Memory B cell (primary cell): ENCODE measurements at regions not wholly inside any gene's neighbourhood (a gene's known extent, or its start where the extent isn't known, plus 50 kb on each side); places are given as distances from the start of the nearest gene placed in this dataset.

Experiments
- ATAC-seq: fragments of 150-1000 bp; cut with Tn5 transposase; 2 replicates; pipeline ENCODE4 v1.10.0; 2021; ENCODE audit warnings: low read depth, mild to moderate bottlenecking, moderate library complexity
- DNase-seq, 2 donors: peaks; one replicate each; pipeline ENCODE4 v3.0.0; 2022; ENCODE audit warnings: low spot score in 2 of 2
- H3K27ac Mint-ChIP-seq: one replicate; pipeline ENCODE4 v1.8.0; 2022; ENCODE audit warnings: mild to moderate bottlenecking, moderate library complexity, mixed read lengths
- H3K27me3 Mint-ChIP-seq: one replicate; pipeline ENCODE4 v1.8.0; 2022; ENCODE audit warnings: mixed read lengths
- H3K36me3 Mint-ChIP-seq: one replicate; pipeline ENCODE4 v1.8.0; 2022; ENCODE audit warnings: mild to moderate bottlenecking, mixed read lengths
- H3K4me1 Mint-ChIP-seq: one replicate; pipeline ENCODE4 v1.8.0; 2022; ENCODE audit warnings: mixed read lengths
- H3K4me3 Mint-ChIP-seq: one replicate; pipeline ENCODE4 v1.8.0; 2022; ENCODE audit warnings: mild to moderate bottlenecking, moderate library complexity, mixed read lengths
- H3K9me3 Mint-ChIP-seq: one replicate; pipeline ENCODE4 v1.8.0; 2022; ENCODE audit warnings: mixed read lengths

DNA sequence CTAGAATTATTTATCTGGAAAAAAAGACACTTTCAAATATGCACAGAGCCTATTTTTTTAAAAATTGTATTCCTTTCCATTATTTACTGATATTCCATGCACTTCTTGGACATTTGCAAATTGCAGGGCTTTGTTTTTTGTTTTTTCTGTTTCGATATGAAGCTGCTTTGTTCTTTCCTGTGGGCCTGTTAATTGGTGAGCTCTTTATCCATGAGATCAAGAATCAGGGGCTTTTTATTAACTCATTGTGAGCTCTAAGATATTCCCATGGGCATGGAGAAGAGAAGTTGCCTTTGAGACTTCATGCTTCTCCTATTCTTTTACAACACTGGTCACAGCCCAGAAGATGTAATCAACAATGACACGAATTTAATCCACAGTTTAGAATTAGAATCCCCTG lies 145.1 kb downstream of the SAMD5 start:
- DNase-seq (no peak), ATAC-seq (no peak)
- Mint-ChIP-seq H3K36me3 (no peaks in the 10 kb centered on the region), H3K4me3 (no peak overlapping the region), H3K4me1 (no peaks in the 10 kb centered on the region), H3K27me3 (no peaks in the 10 kb centered on the region), H3K27ac (no peak overlapping the region), H3K9me3 (no peaks in the 10 kb centered on the region)

DNA sequence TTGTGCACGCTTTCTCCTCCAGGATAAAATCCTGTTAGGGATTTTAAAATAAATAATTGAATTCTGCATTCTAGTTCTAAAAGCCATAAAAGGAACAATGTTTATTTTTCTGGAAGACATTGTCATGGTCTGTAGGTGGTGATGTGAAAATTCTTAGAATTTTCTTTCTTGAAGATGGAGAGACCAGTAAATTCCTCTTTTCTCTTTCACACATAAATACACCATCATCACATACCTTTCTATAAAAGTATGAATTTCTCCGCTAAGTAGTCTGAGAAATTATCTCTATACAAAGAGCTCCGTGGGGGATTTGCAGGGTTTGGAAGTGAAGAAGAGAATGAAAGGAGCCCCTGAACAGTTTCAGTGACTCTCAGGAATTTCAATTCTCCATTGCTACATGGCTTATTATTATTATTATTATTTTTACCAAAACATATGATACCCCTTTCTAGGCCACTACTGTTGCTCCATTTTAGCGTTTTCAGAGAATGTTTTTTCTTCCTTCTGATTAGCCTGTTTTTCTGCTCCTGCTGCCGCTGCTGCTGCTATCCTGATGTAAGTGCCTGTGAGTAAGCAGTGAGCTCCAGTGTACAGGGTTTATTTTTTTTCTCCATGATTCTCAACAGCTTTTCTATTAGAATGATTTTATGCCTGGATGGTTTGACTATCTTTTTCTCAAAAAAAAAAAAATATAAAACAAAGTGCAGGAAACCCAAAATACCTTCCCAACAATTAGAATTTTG lies 145.8 kb downstream of the SAMD5 start:
- no peak for ATAC-seq
- no peak overlapping the region for H3K4me3 Mint-ChIP-seq
- no peak for DNase-seq
- H3K27me3 Mint-ChIP-seq, result no peaks in the 10 kb centered on the region
- no peaks in the 10 kb centered on the region for H3K9me3 Mint-ChIP-seq
- no peak overlapping the region for H3K27ac Mint-ChIP-seq
- H3K4me1 Mint-ChIP-seq, result no peaks in the 10 kb centered on the region
- no peaks in the 10 kb centered on the region for H3K36me3 Mint-ChIP-seq

DNA sequence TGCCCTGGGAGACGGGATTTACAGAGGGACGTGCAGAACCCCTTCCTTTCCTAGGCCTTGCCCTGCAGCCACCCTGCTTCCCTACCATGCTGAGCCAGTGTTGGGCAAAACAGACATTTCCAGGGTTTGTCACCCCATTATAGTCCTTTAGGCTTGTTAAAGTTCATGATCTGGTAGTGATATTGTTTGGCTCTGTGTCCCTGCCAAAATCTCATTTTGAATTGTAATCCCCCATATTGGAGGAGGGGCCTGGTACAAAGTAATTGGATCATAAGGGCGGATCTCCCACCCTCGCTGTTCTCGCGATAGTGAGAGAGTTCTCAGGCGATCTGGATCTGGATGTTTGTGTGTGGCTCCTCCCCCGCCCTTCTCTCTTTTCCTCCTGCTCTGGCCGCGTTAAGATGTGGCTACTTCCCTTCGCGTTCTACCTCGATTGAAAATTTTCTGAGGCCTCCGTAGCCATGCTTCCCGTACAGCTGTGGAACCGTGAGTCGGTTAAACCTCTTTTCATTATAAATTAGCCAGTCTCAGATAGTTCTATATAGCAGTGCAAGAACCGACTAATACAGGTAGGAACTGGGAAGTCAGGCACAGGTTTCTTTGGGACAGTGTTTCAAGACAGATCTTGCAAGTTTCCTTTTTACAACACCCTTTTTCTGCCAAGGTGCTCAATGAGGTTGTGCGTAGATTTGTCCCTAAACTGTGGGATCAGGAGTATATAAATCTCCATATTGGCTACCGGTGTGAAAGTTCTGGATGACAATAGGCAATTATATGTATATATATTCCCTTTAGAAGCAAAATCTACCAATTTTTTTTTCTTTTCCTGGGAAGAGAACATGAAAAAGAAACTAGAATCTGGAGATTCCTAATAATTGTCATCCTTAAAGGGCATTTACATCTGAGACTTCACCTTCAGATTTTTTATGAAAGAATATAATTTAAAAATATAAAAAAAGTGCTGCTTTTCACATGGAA lies 152.1 kb downstream of the SAMD5 start:
- Mint-ChIP-seq H3K9me3 (no peaks in the 10 kb centered on the region), H3K27ac (no peak overlapping the region), H3K4me3 (no peak overlapping the region), H3K4me1 (no peaks in the 10 kb centered on the region), H3K27me3 (no peaks in the 10 kb centered on the region), H3K36me3 (no peaks in the 10 kb centered on the region)
- DNase-seq (no peak), ATAC-seq (no peak)

DNA sequence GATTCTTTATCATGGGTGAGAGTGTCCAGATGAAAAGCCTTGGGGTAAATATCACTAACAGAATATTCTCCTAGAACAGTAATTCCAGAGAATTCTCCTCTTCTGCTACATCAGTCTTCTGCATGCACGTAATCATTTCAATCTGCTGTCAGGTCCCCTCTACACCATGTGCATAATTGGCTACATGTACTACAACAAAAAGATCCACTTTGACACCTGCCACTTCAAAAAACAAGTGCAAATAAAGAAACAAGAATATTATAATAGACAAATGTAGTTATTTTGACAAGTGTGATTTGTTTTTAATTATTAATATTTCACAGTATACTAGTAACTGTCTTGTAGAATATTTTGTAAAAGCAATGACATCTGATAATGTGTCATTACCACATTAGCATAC lies 154.2 kb downstream of the SAMD5 start:
- H3K9me3 Mint-ChIP-seq, result no peaks in the 10 kb centered on the region
- no peaks in the 10 kb centered on the region for H3K4me1 Mint-ChIP-seq
- H3K27ac Mint-ChIP-seq, result no peak overlapping the region
- no peaks in the 10 kb centered on the region for H3K36me3 Mint-ChIP-seq
- H3K4me3 Mint-ChIP-seq, result no peak overlapping the region
- no peaks in the 10 kb centered on the region for H3K27me3 Mint-ChIP-seq
- ATAC-seq (no peak), DNase-seq (no peak)

DNA sequence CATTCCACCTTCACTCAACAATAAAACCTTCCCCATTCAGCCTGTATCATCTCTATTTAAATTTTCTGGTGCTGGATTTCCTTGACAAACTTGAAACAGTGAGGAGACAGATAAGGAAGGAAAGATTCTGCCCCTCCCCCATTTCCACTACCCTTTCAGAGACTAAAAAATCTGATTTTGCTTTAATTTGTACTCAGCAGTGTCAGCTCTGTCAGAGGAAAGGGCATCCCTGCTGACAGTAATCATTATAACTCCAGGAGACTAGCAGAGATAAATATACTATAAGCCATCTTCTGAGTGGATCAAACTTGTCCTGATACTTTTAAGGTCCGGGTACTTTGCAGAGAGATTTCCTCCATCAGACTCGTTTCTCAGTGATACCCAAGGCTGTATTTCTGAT lies 155.6 kb downstream of the SAMD5 start:
- DNase-seq (no peak), ATAC-seq (no peak)
- Mint-ChIP-seq H3K27ac (no peak overlapping the region), H3K9me3 (no peaks in the 10 kb centered on the region), H3K27me3 (no peaks in the 10 kb centered on the region), H3K36me3 (no peaks in the 10 kb centered on the region), H3K4me3 (no peak overlapping the region), H3K4me1 (no peaks in the 10 kb centered on the region)

DNA sequence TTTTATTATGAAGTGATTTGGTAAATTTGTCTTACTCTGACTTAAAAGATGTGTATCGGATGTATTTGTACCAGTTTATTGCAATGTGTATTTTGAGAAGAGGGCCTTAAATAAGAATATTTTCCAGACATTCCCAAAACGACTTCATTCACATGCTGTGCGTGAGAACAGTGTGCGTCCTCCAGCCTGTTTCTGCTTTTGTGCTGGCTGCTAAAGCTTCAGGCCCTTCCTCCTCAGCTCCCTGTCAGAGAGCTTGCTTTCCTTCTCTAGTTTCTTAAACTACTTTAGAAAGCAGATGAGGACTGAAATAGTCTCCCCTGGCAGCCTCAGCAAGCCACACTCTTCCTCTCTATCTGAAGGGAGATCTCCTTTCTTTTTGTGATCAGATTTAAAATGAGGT lies 157.8 kb downstream of the SAMD5 start:
- peaks cover 5% of the 10 kb centered on the region for H3K9me3 Mint-ChIP-seq
- no peaks in the 10 kb centered on the region for H3K27me3 Mint-ChIP-seq
- ATAC-seq (no peak), DNase-seq (no peak)
- H3K27ac Mint-ChIP-seq, result no peak overlapping the region
- no peaks in the 10 kb centered on the region for H3K4me1 Mint-ChIP-seq
- no peaks in the 10 kb centered on the region for H3K36me3 Mint-ChIP-seq
- H3K4me3 Mint-ChIP-seq, result no peak overlapping the region

DNA sequence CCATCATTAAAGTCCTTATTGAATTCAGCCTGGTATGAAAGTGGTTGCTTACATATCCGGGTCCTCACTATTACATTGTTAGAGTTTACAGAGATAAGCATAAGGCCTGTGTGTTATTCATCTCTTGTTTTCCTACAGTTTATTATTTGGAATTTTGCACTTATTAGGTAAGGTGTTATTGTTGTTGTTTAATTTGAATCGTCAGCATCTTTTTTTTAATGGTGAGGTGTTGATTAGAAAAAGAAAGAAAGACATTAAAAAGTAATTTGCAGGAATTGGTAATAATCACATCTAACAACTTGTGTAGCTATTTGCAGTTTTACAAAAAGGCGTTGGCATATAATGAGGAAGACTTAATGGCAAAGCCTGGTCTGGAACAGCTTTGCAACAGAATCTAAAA lies 158.6 kb downstream of the SAMD5 start:
- no peaks in the 10 kb centered on the region for H3K4me1 Mint-ChIP-seq
- no peak for ATAC-seq
- DNase-seq, result no peak
- no peaks in the 10 kb centered on the region for H3K27me3 Mint-ChIP-seq
- no peak overlapping the region for H3K27ac Mint-ChIP-seq
- no peak overlapping the region for H3K4me3 Mint-ChIP-seq
- H3K9me3 Mint-ChIP-seq, result peaks cover 5% of the 10 kb centered on the region
- H3K36me3 Mint-ChIP-seq, result no peaks in the 10 kb centered on the region

DNA sequence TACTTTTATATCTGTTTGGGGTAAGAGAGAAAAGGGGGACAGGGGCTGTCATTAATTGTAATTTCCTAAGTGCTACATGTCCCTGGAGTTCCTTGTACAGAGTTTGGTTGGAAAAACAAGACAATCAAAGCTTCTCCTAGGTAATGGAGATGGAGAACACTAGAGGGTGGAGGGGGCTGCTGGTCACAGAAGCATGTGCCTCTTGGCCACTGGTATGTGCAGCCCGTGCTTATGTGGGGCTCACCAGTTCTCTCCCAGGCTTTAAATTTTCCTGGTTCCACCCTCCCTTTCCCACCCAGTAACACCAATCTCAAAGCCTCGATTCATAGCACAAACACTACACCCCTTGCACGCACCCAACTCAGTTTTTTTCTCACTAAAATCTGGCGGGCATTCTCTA lies 165.6 kb downstream of the SAMD5 start:
- no peak overlapping the region for H3K27ac Mint-ChIP-seq
- peaks cover 2% of the 10 kb centered on the region for H3K36me3 Mint-ChIP-seq
- H3K4me1 Mint-ChIP-seq, result no peaks in the 10 kb centered on the region
- H3K4me3 Mint-ChIP-seq, result no peak overlapping the region
- DNase-seq (no peak), ATAC-seq (no peak)
- peaks cover 9% of the 10 kb centered on the region for H3K9me3 Mint-ChIP-seq
- H3K27me3 Mint-ChIP-seq, result no peaks in the 10 kb centered on the region

DNA sequence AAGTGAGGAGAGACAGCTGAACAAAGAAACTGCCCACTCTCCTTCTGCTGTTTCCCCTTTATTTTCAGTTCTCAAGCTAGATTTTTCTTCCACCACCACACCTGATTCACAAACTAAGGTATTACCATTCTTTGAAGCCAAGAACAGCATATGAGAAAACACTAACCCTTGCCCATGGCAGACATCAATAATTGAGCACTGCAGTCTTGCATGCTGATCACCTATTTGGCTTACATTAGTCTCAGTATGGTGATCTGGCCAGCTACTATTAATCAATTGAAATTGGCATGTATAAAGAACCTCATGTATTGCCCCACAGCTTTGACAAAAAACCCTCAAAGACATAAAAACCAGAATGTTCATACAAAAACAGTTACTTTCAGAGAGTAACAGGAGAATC lies 166.3 kb downstream of the SAMD5 start:
- no peaks in the 10 kb centered on the region for H3K27me3 Mint-ChIP-seq
- DNase-seq, result no peak
- ATAC-seq, result no peak
- H3K4me1 Mint-ChIP-seq, result no peaks in the 10 kb centered on the region
- peaks cover 8% of the 10 kb centered on the region for H3K9me3 Mint-ChIP-seq
- no peak overlapping the region for H3K27ac Mint-ChIP-seq
- H3K36me3 Mint-ChIP-seq, result peaks cover 2% of the 10 kb centered on the region
- H3K4me3 Mint-ChIP-seq, result no peak overlapping the region

DNA sequence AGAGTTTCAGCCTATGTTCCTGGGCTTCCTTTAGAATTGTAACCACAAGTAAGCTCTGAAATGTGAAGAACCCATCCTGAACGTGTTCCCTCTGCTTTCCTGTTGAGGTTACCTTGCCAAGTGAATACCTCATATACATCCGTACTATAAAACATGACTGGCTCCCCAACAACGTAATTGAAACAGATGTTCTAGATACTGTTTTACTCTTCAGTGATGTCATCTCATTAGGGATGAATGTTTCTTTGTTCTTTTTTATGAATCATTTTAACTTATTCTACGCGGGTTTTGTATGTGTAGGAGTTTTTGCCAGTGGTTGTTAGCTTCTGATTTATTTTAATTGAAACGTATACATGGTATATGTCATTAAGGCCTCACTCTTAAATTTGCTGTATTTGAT lies 166.8 kb downstream of the SAMD5 start:
- H3K27ac Mint-ChIP-seq, result no peak overlapping the region
- ATAC-seq, result no peak
- no peaks in the 10 kb centered on the region for H3K4me1 Mint-ChIP-seq
- H3K27me3 Mint-ChIP-seq, result no peaks in the 10 kb centered on the region
- no peak for DNase-seq
- H3K9me3 Mint-ChIP-seq, result peaks cover 8% of the 10 kb centered on the region
- no peak overlapping the region for H3K4me3 Mint-ChIP-seq
- peaks cover 2% of the 10 kb centered on the region for H3K36me3 Mint-ChIP-seq

DNA sequence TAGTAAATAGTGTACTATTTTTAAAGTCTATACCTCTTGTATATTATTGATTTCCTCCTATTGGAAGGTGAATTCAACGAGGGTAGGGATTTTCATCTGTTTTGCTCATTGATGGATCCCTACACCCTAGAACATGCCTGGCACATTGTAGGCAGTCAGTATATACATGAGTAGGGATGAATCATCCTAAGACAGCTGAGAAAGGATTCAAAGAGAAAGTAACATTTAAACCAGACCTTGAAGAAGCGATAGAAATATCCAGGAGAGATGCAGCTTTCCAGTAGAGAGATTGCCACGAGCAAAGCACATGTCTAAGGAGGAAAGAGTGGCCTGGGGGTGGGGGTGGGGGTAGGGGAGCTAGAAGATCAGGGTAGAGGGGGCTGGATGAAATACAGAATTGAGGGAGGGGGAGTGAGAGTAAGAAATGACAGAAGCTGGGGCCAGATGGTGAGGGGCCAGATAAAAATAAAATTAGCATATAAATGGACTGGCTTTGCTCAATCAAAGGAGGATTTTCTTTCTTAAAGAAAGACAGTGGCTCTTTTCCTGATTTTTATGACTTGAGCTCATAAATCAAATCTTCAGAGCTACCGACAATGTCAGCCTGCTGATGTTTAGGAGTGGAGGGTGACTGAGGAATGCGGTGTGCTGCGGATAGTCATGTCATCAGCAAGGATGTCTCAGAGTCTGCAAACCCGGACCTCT lies 168.2 kb downstream of the SAMD5 start:
- H3K36me3 Mint-ChIP-seq, result peaks cover 2% of the 10 kb centered on the region
- H3K27me3 Mint-ChIP-seq, result no peaks in the 10 kb centered on the region
- ATAC-seq (no peak), DNase-seq (no peak)
- H3K27ac Mint-ChIP-seq, result no peak overlapping the region
- no peak overlapping the region for H3K4me3 Mint-ChIP-seq
- H3K9me3 Mint-ChIP-seq, result peaks cover 5% of the 10 kb centered on the region
- H3K4me1 Mint-ChIP-seq, result no peaks in the 10 kb centered on the region

DNA sequence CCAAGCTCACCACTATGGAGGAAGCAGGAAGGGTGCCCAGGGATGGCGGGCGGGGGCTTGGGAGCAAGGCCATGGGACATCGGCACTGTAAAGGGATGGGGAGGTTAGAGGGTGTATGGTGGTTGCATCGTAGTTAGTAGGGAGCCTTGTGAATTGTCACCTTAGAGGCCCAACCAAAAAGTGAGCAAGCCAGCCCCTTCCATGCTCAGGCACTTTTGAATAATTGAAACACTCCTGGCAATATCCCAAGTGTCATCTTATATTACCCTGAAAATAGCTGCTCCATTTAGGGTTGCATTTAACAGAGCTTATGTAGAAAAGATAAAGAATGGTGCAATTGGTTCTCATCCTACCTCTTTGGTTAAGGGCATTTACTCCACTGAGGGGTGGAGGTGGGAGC lies 169.2 kb downstream of the SAMD5 start:
- DNase-seq (no peak), ATAC-seq (no peak)
- Mint-ChIP-seq H3K27me3 (peaks cover 2% of the 10 kb centered on the region), H3K36me3 (peaks cover 2% of the 10 kb centered on the region), H3K9me3 (peaks cover 6% of the 10 kb centered on the region), H3K27ac (no peak overlapping the region), H3K4me3 (no peak overlapping the region), H3K4me1 (no peaks in the 10 kb centered on the region)

DNA sequence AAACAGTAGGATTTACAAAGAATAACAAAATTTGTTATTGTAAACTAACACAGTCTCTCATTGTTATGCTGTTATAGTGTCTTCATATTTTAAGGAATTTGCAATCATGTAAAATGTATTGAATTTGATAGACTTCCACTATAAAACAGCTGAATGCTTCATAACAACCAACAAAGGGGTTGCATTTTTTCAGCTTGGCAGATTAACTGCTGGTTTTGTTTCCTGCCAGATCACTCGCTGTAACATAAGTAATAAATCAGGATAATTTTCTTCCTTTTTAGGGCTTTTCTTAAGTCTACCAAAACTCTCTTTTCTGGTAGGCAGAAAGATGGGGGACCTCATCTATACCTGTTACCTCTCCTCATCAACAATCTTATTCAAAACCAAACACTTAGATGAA lies 169.8 kb downstream of the SAMD5 start:
- H3K27ac Mint-ChIP-seq, result no peak overlapping the region
- peaks cover 6% of the 10 kb centered on the region for H3K9me3 Mint-ChIP-seq
- no peak overlapping the region for H3K4me3 Mint-ChIP-seq
- peaks cover 2% of the 10 kb centered on the region for H3K36me3 Mint-ChIP-seq
- no peaks in the 10 kb centered on the region for H3K4me1 Mint-ChIP-seq
- DNase-seq, result no peak
- peaks cover 2% of the 10 kb centered on the region for H3K27me3 Mint-ChIP-seq
- no peak for ATAC-seq

DNA sequence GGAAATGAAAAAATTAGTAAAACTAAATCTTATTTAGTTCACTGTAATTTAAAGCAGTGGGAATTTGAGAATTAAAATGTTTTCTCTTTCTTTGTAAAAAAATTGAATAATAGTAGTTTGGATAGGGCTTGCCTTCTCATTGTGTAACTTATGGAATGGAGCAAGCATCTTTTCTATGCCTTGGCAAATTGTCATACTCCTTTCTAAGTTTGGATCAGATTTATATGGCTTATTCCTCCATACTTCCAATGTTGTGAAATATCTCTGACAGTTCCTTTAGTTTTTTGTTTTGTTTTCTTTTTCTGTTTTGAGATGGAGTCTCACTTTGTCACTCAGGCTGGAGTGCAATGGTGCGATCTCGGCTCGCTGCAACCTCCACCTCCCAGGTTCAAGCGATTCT lies 176.4 kb downstream of the SAMD5 start:
- no peak overlapping the region for H3K4me3 Mint-ChIP-seq
- H3K36me3 Mint-ChIP-seq, result no peaks in the 10 kb centered on the region
- peaks cover 2% of the 10 kb centered on the region for H3K9me3 Mint-ChIP-seq
- H3K27me3 Mint-ChIP-seq, result peaks cover 2% of the 10 kb centered on the region
- H3K27ac Mint-ChIP-seq, result no peak overlapping the region
- DNase-seq (no peak), ATAC-seq (no peak)
- no peaks in the 10 kb centered on the region for H3K4me1 Mint-ChIP-seq
